ENCODE measurements at regions not wholly inside any gene's neighbourhood (a gene's known extent, or its start where the extent isn't known, plus 50 kb on each side); places are given as distances from the start of the nearest gene placed in this dataset.

GRCh38 chr12:87163122-87163521, 866.1 kb downstream of the C12orf50 start:
- no peak for DNase-seq (ENCODE audit: low read depth)
- H3K4me3 ChIP-seq (ENCODE audit: low read depth, low read length): no peak overlapping the region

GRCh38 chr12:87160848-87161601, 868.2 kb downstream of the C12orf50 start:
- no peak for DNase-seq (ENCODE audit: low read depth)
- no peak overlapping the region for H3K4me3 ChIP-seq (ENCODE audit: low read depth, low read length)

GRCh38 chr12:87157791-87158190, 871.4 kb downstream of the C12orf50 start:
- peak; percentile 93 for DNase-seq (ENCODE audit: low read depth)
- H3K4me3 ChIP-seq (ENCODE audit: low read depth, low read length): no peak overlapping the region

GRCh38 chr12:87155621-87156020, 873.6 kb downstream of the C12orf50 start:
- peak; percentile 66 for DNase-seq (ENCODE audit: low read depth)
- H3K4me3 ChIP-seq (ENCODE audit: low read depth, low read length): no peak overlapping the region

GRCh38 chr12:87152841-87153528, 876.2 kb downstream of the C12orf50 start:
- no peak for DNase-seq (ENCODE audit: low read depth)
- H3K4me3 ChIP-seq (ENCODE audit: low read depth, low read length): no peak overlapping the region

- DNase-seq (ENCODE audit: low read depth): no peak
- H3K4me3 ChIP-seq (ENCODE audit: low read depth, low read length): no peak overlapping the region
Observed at GRCh38 chr12:87152075-87152474, 877.1 kb downstream of the C12orf50 start.

GRCh38 chr12:87150969-87151662, 878.1 kb downstream of the C12orf50 start:
- H3K4me3 ChIP-seq (ENCODE audit: low read depth, low read length): no peak overlapping the region
- DNase-seq (ENCODE audit: low read depth): no peak

GRCh38 chr12:87142342-87142741, 886.2 kb upstream of the MGAT4C start:
- no peak overlapping the region for H3K4me3 ChIP-seq (ENCODE audit: low read depth, low read length)
- no peak for DNase-seq (ENCODE audit: low read depth)

- no peak overlapping the region for H3K4me3 ChIP-seq (ENCODE audit: low read depth, low read length)
- no peak for DNase-seq (ENCODE audit: low read depth)
Observed at GRCh38 chr12:87141091-87141490, 884.9 kb upstream of the MGAT4C start.

GRCh38 chr12:87140262-87140661, 884.1 kb upstream of the MGAT4C start:
- peak; percentile 42 for DNase-seq (ENCODE audit: low read depth)
- H3K4me3 ChIP-seq (ENCODE audit: low read depth, low read length): no peak overlapping the region

GRCh38 chr12:87137220-87137619, 881.0 kb upstream of the MGAT4C start:
- no peak for DNase-seq (ENCODE audit: low read depth)
- H3K4me3 ChIP-seq (ENCODE audit: low read depth, low read length): no peak overlapping the region

- DNase-seq (ENCODE audit: low read depth): peak; percentile 19
- H3K4me3 ChIP-seq (ENCODE audit: low read depth, low read length): no peak overlapping the region
Observed at GRCh38 chr12:87136330-87136976, 880.3 kb upstream of the MGAT4C start.

GRCh38 chr12:87127272-87127671, 871.1 kb upstream of the MGAT4C start:
- DNase-seq (ENCODE audit: low read depth): peak; percentile 62
- H3K4me3 ChIP-seq (ENCODE audit: low read depth, low read length): no peak overlapping the region

- no peak overlapping the region for H3K4me3 ChIP-seq (ENCODE audit: low read depth, low read length)
- no peak for DNase-seq (ENCODE audit: low read depth)
Observed at GRCh38 chr12:87121896-87122295, 865.7 kb upstream of the MGAT4C start.

GRCh38 chr12:87120440-87120839, 864.2 kb upstream of the MGAT4C start:
- no peak for DNase-seq (ENCODE audit: low read depth)

GRCh38 chr12:87119713-87120112, 863.5 kb upstream of the MGAT4C start:
- no peak overlapping the region for H3K4me3 ChIP-seq (ENCODE audit: low read depth, low read length)
- no peak for DNase-seq (ENCODE audit: low read depth)

More at GRCh38 chr12:87120440-87120839, 864.2 kb upstream of the MGAT4C start:
- H3K4me3 ChIP-seq (ENCODE audit: low read depth, low read length): no peak overlapping the region

GRCh38 chr12:87117526-87117925, 861.3 kb upstream of the MGAT4C start:
- DNase-seq (ENCODE audit: low read depth): no peak
- H3K4me3 ChIP-seq (ENCODE audit: low read depth, low read length): no peak overlapping the region

GRCh38 chr12:87116780-87117179, 860.6 kb upstream of the MGAT4C start:
- no peak for DNase-seq (ENCODE audit: low read depth)
- H3K4me3 ChIP-seq (ENCODE audit: low read depth, low read length): no peak overlapping the region

- DNase-seq (ENCODE audit: low read depth): no peak
- H3K4me3 ChIP-seq (ENCODE audit: low read depth, low read length): no peak overlapping the region
Observed at GRCh38 chr12:87112571-87113345, 856.6 kb upstream of the MGAT4C start.
